HG03045 (cell line): ENCODE measurements at regions not wholly inside any gene's neighbourhood (a gene's known extent, or its start where the extent isn't known, plus 50 kb on each side); places are given as distances from the start of the nearest gene placed in this dataset.
"Not testable (repeated sequence)": the region's sequence is repeated elsewhere in the genome, so short reads cannot be mapped to it uniquely, and the experiment has no call there.

Source experiments
- ATAC-seq: cut with Tn5 transposase; IDR thresholded peaks from one replicate; pipeline ENCODE4 v1.9.1; 2021; ENCODE audit warnings: mild to moderate bottlenecking, moderate library complexity; ENCODE audit not compliant: unreplicated experiment

DNA sequence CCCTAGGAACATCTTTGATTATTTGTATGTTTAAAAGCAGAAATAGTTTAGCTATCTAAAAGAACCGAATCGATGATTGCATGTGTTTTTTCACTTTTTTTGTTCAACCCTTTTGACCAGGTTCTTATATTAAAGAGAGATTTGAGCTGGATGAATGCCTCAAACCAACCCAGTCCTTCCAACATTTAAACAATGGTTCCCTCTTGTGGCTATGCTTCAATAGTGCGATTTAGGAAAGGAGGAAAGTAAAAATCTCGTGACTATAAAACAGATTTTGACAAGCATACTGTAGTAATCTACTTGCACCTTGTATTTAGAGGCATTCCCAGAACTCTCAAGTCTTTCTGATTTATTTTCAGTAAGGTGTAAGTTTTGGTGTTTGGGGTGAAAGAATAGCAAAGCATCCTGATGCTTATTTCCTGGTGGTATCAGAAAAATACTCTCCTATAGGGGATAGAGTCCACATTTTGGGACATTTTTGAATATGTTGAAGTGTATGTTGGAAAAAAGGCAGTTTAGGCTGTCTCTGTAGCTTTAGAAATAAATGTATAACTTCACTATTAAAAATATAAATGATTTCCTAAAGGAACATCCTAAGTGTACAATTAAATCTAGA is 159.6 kb upstream of the KCNH8 start:
- ATAC-seq, result no peak

GRCh38 chr3:18987862-18988447 is 160.4 kb upstream of the KCNH8 start:
- no peak for ATAC-seq

DNA sequence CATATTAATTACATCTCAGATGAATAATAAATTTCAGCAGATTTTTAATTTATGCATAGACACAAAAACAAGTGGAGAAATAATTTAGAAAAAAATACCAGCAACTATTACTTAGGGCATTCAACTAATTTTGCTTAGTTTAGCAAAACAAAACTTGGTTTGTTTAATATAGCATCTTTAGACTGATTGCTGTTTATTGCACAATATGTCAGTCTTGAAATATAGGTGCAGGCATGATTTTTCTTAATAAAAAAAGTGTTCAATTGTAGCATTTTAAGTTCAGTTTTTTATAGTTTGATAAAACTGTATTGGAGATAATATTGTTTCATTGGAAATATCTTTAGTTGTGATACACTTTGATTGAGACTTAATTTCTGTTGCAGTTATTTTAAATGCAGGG is 161.2 kb upstream of the KCNH8 start:
- ATAC-seq, result no peak

- ATAC-seq, result no peak
Measured at GRCh38 chr3:18982920-18983319, 165.4 kb upstream of the KCNH8 start.

GRCh38 chr3:18976102-18976501 is 172.2 kb upstream of the KCNH8 start:
- not testable (repeated sequence) for ATAC-seq

DNA sequence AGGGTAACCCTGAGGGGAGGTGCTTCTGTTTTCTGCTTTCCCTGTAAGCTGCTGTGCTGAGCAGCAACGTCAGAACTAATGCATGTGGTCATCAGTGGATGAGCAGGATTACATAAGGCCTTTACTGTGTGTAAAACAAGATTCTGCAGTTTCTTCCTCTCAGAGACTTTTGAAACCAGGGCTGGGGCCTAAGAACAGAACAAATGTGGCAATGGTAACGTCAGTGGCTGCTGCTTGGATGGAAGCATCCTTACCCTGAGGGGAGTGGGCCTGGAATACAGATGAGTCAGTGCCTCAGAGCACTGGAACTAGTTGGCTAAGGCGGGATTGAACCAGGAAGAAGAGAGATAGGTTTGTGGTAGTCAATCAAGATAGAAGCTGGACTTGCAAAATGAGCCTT is 180.2 kb upstream of the KCNH8 start:
- ATAC-seq, result no peak

DNA sequence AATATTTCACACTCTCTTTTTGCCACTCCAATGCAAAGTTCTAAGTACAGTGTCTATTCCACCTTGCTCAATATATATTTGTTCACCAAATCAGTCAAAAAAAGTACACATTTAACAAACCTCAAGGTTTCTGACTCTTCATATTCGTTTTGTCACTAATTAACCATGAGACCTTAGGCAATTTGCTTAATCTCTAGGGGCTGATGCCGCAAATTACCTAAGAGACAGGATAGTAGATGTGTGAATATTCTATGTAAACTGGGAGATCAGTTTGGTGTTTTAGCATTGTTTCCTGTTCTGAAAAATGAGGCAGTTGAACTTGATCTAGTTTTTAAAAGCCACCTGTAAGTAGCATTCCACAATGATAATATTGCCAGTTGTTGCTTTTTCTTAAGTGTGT is 182.5 kb upstream of the KCNH8 start:
- no peak for ATAC-seq

DNA sequence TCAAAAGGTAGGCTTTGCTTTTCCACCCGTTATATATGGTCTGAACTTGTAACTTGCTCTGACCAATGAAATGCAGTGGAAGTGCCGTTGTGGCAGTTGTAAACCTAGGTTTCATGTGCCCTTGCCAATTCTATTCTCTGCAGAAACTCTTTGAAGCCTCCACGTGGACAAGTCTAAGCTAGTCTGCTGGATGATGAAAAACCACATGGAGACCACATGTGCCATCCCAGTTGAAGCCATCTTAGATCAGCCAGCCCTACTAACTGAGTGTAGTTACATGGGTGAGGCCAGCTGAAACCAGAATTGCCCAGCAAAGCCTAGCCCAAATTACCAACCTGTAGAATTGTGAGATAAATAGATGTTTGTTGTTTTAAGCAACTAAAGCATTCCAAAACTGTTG is 183.7 kb upstream of the KCNH8 start:
- no peak for ATAC-seq

DNA sequence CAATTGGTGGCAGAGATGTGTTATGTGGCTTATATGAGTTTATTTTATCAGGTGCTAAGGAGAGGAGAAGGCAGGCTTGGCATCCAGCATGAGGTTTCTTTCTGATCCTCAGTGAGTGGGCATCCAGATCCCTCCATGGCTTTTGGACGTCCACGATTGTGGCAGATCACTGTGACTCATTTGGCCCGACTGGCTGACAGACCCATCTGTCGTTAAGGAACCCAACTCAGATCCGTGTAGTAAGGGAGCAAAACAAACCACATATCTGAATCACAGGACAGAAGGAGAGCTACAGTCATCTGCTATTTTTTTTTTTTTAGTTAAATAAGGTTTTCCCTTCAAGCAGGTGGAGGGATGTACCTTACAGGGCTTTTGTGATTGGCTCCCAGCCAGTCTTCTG is 197.0 kb upstream of the KCNH8 start:
- no peak for ATAC-seq

DNA sequence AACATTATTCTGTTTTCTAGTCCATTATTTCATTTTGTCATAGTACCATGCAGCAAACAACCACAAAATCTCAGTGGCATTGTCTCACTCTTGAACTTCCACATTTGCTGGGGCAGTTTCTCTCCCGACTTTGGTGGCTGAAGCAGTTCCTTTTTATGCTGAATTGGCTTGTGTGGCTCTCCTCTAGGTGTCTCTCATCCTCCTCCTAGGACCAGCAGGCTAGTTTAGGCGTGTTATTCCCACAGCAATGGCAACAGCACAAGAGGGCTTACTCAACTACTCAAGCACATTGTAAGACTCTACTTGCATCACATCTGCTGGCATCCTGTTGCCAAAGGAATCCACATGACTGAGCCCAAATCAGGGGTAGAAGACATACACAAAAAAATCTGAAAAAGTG is 201.8 kb upstream of the KCNH8 start:
- no peak for ATAC-seq

- ATAC-seq, result no peak
Measured at GRCh38 chr3:18937574-18937973, 210.7 kb upstream of the KCNH8 start.

DNA sequence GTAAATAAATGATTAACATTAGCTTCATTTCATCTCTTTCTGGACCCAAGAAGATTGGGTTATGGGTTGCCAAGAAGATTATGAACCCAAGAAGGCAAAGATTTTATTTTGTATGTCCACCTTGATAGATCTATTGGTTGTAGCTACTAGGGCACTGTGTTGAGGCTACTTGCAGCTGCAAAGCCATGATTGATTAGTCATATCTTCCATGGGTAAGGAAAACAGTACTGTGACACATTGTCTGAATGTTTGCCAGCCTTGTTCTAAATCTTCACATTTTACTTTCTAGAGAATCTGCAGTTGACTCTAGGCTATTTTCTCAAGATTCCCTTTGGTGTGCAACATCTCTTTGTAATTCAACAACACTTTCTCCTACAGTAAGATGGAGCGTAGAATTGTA is 229.2 kb upstream of the KCNH8 start:
- no peak for ATAC-seq

DNA sequence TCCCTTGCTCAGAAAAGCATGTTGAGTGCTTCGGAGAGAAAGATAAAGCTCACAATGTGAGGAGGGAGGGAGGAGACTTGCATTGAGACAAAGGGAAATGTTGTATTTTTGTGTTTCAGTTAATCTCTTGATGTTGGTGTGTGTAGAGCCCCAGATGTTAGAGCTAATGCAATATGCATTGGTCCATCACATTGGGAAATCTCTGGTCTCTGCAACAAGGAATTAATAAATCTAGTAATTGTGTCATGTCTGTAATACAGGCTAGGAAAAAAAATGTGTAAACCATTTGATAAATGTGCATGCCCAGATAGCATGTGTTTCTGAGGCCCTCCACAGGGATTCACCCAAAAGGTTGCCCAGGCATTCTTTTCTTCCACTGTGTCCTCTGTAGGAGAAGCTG is 230.4 kb upstream of the KCNH8 start:
- no peak for ATAC-seq

GRCh38 chr3:18902081-18902793 is 246.1 kb upstream of the KCNH8 start:
- no peak for ATAC-seq

DNA sequence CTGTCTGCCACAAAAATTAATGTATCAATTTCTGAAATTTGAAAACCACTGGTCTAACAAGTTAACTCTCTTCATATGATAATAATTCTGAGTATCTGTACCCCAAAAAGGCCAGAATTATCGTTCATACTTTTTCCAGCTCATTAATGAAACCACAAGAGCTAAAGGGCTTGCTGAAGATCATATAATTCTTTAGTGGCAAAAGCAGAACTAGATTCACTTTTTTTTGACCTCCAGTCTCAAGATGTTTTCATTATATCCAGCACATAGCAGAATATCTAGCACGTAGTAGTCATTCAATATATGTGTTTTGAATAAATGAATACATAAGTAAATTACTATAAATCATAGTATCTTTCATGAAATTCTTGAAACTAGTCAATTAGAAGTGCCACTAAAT is 246.7 kb upstream of the KCNH8 start:
- ATAC-seq, result no peak

DNA sequence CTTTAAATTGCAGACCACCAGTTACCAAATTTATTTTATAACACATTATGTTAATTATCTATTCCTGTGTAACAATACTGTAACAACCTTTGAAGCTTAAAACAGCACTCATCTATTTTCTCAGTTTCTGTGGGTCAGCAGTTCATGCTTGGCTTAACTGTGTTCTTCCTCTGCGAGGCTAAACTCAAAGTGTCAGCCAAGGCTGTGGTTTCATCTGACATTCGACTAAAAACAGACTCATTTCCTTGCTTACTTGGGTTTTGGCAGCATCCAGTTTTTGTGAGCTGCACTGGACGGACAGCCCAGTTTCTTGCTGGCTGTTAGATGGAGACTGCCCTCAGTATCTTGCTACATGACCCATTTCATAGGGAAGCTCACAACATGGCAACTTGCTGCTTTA is 247.3 kb upstream of the KCNH8 start:
- ATAC-seq, result no peak

GRCh38 chr3:18898911-18899310 is 249.4 kb upstream of the KCNH8 start:
- ATAC-seq, result no peak

DNA sequence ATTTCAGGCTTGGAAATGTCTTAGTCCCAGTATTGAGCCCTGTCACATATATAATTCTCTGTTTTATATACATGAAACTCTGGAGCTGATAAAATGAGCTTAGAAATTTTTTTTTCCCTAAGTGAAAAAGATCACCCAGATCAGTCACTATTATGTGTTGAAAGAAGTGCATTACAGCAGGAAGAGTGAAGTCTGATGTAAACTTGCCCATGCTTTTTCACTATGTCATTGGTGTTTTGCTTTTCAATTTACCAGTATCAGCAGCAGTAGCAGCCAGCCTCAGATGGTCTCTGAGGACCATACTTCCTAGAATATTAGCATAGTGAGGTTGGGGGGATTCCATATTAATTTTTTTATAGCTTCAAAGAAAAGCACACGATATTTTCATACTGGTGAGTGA is 255.6 kb upstream of the KCNH8 start:
- no peak for ATAC-seq

DNA sequence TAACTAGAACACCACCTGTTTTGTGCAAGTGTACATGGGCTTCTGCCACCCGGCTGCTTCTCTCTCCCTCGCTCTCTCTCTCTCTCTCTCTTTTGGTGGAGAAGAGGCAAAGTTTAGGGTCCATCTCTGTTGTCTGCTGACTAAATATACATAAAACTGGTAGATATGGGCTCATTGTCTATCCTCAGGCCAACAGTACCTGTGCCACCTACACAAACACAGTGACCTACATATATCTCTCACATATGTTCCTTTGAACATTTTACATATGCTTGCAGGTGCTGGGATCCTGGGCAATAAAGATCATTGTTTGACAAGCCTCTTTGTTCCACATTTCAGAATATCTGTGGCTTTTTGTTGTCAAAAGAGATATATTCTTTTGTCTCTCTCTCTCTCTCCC is 256.3 kb upstream of the KCNH8 start:
- ATAC-seq, result no peak

- no peak for ATAC-seq
Measured at GRCh38 chr3:18891641-18892040, 256.7 kb upstream of the KCNH8 start.

GRCh38 chr3:18890449-18890848 is 257.9 kb upstream of the KCNH8 start:
- ATAC-seq, result no peak

GRCh38 chr3:18888819-18889218 is 259.5 kb upstream of the KCNH8 start:
- ATAC-seq, result no peak

GRCh38 chr3:18888370-18888769 is 259.9 kb upstream of the KCNH8 start:
- ATAC-seq, result no peak
